DOHH2 (cell line): ENCODE measurements at regions not wholly inside any gene's neighbourhood (a gene's known extent, or its start where the extent isn't known, plus 50 kb on each side); places are given as distances from the start of the nearest gene placed in this dataset.

ENCODE experiments used
- CTCF ChIP-seq: fragments of 200-600 bp; sonication (generic); IDR thresholded peaks from one replicate; pipeline ENCODE4 v1.5.1; 2014; ENCODE audit warnings: antibody characterized with exemption, mild to moderate bottlenecking, low read depth, low read length; ENCODE audit not compliant: poor library complexity, severe bottlenecking
- EZH2phosphoT487 ChIP-seq: fragments of 200-600 bp; sonication (generic); IDR thresholded peaks from 2 replicates; pipeline ENCODE4 v1.6.1; 2017; ENCODE audit warnings: borderline replicate concordance, mild to moderate bottlenecking, antibody characterized with exemption, low read length, moderate library complexity, mixed read lengths

- TF ChIP-seq CTCF (no peak), EZH2phosphoT487 (no peak)
Measured at GRCh38 chr21:32215306-32215685, 63.6 kb downstream of the MIS18A start.
